ENCODE measurements at regions not wholly inside any gene's neighbourhood (a gene's known extent, or its start where the extent isn't known, plus 50 kb on each side); places are given as distances from the start of the nearest gene placed in this dataset.

GRCh38 chr10:37728830-37729229, 128.6 kb downstream of the ZNF248 start:
- TF ChIP-seq CTCF (IDR thresholded peaks at IDR 0.05; ENCODE audit: low read depth, low read length, missing input control) (no peak), RXRA (IDR thresholded peaks at IDR 0.05) (no peak), TAF1 (conservative IDR thresholded peaks at IDR 0.05) (no peak), ATF3 (IDR thresholded peaks at IDR 0.05) (no peak), REST (IDR thresholded peaks at IDR 0.05) (no peak), JUND (IDR thresholded peaks at IDR 0.05) (no peak), EGR1 (IDR thresholded peaks at IDR 0.05; ENCODE audit: low read depth in 2 of 2) (no peak), MAX (IDR thresholded peaks at IDR 0.05) (no peak), FOXA1 (IDR thresholded peaks at IDR 0.05) (no peak), GABPA (IDR thresholded peaks at IDR 0.05 in 1 of 2, conservative IDR thresholded peaks at IDR 0.05 in 1 of 2) (no peak), ZBTB33 (IDR thresholded peaks at IDR 0.05) (no peak)

All from liver (tissue), 3 donors.